ENCODE measurements at regions not wholly inside any gene's neighbourhood (a gene's known extent, or its start where the extent isn't known, plus 50 kb on each side); places are given as distances from the start of the nearest gene placed in this dataset.
"Not testable (repeated sequence)": the region's sequence is repeated elsewhere in the genome, so short reads cannot be mapped to it uniquely, and the experiment has no call there.

GRCh38 chr10:91745090-91745831 lies 53.0 kb upstream of the TNKS2 start:
- Mint-ChIP-seq H3K9me3 (ENCODE audit: unreplicated experiment) (peaks cover 2% of the 10 kb centered on the region), H3K4me1 (ENCODE audit: low read depth, unreplicated experiment) (peaks cover 3% of the 10 kb centered on the region), H3K4me3 (ENCODE audit: unreplicated experiment) (no peak overlapping the region), H3K27me3 (ENCODE audit: unreplicated experiment) (peaks cover 1% of the 10 kb centered on the region), H3K27ac (ENCODE audit: unreplicated experiment) (no peak overlapping the region), H3K36me3 (ENCODE audit: unreplicated experiment) (peaks cover 11% of the 10 kb centered on the region)
- TF ChIP-seq, protein P1, sequence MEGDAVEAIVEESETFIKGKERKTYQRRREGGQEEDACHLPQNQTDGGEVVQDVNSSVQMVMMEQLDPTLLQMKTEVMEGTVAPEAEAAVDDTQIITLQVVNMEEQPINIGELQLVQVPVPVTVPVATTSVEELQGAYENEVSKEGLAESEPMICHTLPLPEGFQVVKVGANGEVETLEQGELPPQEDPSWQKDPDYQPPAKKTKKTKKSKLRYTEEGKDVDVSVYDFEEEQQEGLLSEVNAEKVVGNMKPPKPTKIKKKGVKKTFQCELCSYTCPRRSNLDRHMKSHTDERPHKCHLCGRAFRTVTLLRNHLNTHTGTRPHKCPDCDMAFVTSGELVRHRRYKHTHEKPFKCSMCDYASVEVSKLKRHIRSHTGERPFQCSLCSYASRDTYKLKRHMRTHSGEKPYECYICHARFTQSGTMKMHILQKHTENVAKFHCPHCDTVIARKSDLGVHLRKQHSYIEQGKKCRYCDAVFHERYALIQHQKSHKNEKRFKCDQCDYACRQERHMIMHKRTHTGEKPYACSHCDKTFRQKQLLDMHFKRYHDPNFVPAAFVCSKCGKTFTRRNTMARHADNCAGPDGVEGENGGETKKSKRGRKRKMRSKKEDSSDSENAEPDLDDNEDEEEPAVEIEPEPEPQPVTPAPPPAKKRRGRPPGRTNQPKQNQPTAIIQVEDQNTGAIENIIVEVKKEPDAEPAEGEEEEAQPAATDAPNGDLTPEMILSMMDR (IDR thresholded peaks at IDR 0.05; ENCODE audit: partially characterized antibody, unreplicated experiment), result no peak
- DNase-seq, result no peak

DNA sequence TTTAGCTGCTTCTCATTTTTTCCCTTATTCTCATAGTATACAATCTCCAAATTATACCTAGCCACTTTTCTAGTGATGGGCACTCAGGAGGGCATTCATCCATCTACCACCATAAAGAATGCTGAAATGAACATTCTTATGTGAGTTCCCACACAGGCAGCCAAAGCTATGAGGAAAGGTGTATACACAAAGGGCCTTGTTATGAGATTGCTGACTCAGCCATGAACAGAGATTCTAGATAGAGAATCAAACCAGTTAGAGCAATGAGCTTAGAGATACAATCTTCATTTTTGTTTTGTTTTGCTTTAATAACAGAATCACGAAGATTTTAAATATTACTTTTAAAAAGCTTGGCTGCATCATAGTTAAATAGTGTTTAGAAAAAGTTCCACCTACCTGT lies 54.8 kb upstream of the TNKS2 start:
- peaks cover 3% of the 10 kb centered on the region for H3K4me1 Mint-ChIP-seq (ENCODE audit: low read depth, unreplicated experiment)
- no peak overlapping the region for H3K4me3 Mint-ChIP-seq (ENCODE audit: unreplicated experiment)
- H3K27me3 Mint-ChIP-seq (ENCODE audit: unreplicated experiment), result peaks cover 1% of the 10 kb centered on the region
- TF ChIP-seq, protein P1 (IDR thresholded peaks at IDR 0.05; ENCODE audit: partially characterized antibody, unreplicated experiment), result no peak
- H3K36me3 Mint-ChIP-seq (ENCODE audit: unreplicated experiment), result peaks cover 11% of the 10 kb centered on the region
- DNase-seq, result no peak
- H3K27ac Mint-ChIP-seq (ENCODE audit: unreplicated experiment), result no peak overlapping the region
- no peaks in the 10 kb centered on the region for H3K9me3 Mint-ChIP-seq (ENCODE audit: unreplicated experiment)

- Mint-ChIP-seq H3K4me1 (ENCODE audit: low read depth, unreplicated experiment) (peaks cover 3% of the 10 kb centered on the region), H3K27ac (ENCODE audit: unreplicated experiment) (no peak overlapping the region), H3K4me3 (ENCODE audit: unreplicated experiment) (no peak overlapping the region), H3K9me3 (ENCODE audit: unreplicated experiment) (no peaks in the 10 kb centered on the region), H3K27me3 (ENCODE audit: unreplicated experiment) (peaks cover 1% of the 10 kb centered on the region), H3K36me3 (ENCODE audit: unreplicated experiment) (peaks cover 11% of the 10 kb centered on the region)
- no peak for DNase-seq
- TF ChIP-seq, protein P1 (IDR thresholded peaks at IDR 0.05; ENCODE audit: partially characterized antibody, unreplicated experiment), result peak; percentile 23
Measured at GRCh38 chr10:91742229-91742628, 56.0 kb upstream of the TNKS2 start.

DNA sequence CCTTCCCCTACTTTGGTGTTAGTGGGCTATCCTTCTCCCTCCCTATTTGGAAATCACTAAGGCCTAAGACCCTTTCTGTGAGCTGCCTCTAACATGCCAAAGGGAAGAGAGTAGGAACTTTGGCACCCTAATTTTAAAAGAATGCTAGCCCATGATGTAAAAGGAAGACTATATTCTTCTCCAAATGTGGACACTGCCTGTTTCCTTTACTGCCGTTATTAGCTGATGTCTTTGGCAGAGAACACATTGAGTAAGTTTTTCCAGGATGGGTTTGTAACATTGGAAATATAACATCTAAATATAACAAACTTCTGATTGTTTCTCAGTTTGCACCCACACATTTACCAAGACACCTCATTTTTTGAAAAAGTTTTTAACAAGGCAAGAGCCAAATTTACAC lies 56.9 kb upstream of the TNKS2 start:
- TF ChIP-seq, protein P1 (IDR thresholded peaks at IDR 0.05; ENCODE audit: partially characterized antibody, unreplicated experiment), result no peak
- Mint-ChIP-seq H3K36me3 (ENCODE audit: unreplicated experiment) (peaks cover 11% of the 10 kb centered on the region), H3K4me1 (ENCODE audit: low read depth, unreplicated experiment) (peaks cover 3% of the 10 kb centered on the region), H3K4me3 (ENCODE audit: unreplicated experiment) (no peak overlapping the region), H3K27me3 (ENCODE audit: unreplicated experiment) (peaks cover 1% of the 10 kb centered on the region), H3K9me3 (ENCODE audit: unreplicated experiment) (no peaks in the 10 kb centered on the region), H3K27ac (ENCODE audit: unreplicated experiment) (no peak overlapping the region)
- no peak for DNase-seq

DNA sequence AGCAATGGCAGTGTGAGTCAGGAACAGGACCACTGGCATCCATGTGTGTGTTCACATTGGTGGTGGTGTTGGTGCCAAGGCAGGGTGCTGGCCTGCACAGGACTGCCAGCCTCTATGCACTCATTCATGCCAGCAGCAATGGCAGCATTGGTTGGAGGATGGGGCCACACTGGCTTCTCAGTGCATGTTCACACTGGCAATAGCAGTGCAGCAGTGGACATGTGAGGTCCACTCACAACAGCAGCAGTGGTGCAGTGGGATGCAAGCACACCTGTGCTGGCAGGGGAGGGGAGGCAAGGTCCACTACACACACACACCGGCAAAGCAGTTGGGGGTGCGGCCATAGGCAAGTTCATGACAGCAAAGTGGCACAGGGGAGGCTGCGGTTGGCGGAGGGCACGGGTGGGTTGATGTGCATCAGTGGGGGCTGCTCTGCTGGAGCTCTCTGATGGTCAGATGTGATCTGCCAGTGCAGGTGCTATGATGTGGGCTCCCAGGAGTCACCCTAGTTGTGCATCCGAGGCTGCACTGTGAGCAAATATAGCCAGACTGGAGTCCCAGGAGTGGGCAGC lies 57.8 kb upstream of the TNKS2 start:
- peaks cover 3% of the 10 kb centered on the region for H3K4me1 Mint-ChIP-seq (ENCODE audit: low read depth, unreplicated experiment)
- no peak overlapping the region for H3K27ac Mint-ChIP-seq (ENCODE audit: unreplicated experiment)
- TF ChIP-seq, protein P1 (IDR thresholded peaks at IDR 0.05; ENCODE audit: partially characterized antibody, unreplicated experiment), result no peak
- H3K27me3 Mint-ChIP-seq (ENCODE audit: unreplicated experiment), result peaks cover 1% of the 10 kb centered on the region
- H3K36me3 Mint-ChIP-seq (ENCODE audit: unreplicated experiment), result peaks cover 2% of the 10 kb centered on the region
- H3K4me3 Mint-ChIP-seq (ENCODE audit: unreplicated experiment), result no peak overlapping the region
- H3K9me3 Mint-ChIP-seq (ENCODE audit: unreplicated experiment), result no peaks in the 10 kb centered on the region
- no peak for DNase-seq

- not testable (repeated sequence) for H3K4me3 Mint-ChIP-seq (ENCODE audit: unreplicated experiment); H3K27me3 Mint-ChIP-seq (ENCODE audit: unreplicated experiment); H3K9me3 Mint-ChIP-seq (ENCODE audit: unreplicated experiment); H3K4me1 Mint-ChIP-seq (ENCODE audit: low read depth, unreplicated experiment); DNase-seq; H3K36me3 Mint-ChIP-seq (ENCODE audit: unreplicated experiment); H3K27ac Mint-ChIP-seq (ENCODE audit: unreplicated experiment)
Measured at GRCh38 chr10:91732265-91732664, 66.0 kb upstream of the TNKS2 start.

DNA sequence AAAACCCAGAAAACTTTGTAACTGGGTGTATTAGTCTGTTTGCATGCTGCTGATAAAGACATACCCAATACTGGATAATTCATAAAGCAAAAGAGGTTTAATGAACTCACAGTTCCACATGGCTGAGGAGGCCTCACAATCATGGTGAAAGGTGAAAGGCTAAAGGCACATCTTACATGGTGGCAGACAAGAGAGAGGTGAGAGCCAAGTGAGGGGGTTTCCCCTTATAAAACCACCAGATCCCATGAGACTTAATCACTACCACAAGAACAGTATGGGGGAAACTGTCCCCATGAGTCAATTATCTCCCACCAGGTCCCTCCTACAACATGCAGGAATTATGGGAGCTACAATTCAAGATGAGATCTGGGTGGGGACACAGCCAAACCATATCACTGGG lies 68.9 kb upstream of the TNKS2 start:
- not testable (repeated sequence) for H3K36me3 Mint-ChIP-seq (ENCODE audit: unreplicated experiment); H3K4me1 Mint-ChIP-seq (ENCODE audit: low read depth, unreplicated experiment); H3K27me3 Mint-ChIP-seq (ENCODE audit: unreplicated experiment); DNase-seq; H3K4me3 Mint-ChIP-seq (ENCODE audit: unreplicated experiment); H3K9me3 Mint-ChIP-seq (ENCODE audit: unreplicated experiment); H3K27ac Mint-ChIP-seq (ENCODE audit: unreplicated experiment)

Data from glutamatergic neuron (in vitro differentiated cells).